ENCODE measurements at regions not wholly inside any gene's neighbourhood (a gene's known extent, or its start where the extent isn't known, plus 50 kb on each side); places are given as distances from the start of the nearest gene placed in this dataset.

DNA sequence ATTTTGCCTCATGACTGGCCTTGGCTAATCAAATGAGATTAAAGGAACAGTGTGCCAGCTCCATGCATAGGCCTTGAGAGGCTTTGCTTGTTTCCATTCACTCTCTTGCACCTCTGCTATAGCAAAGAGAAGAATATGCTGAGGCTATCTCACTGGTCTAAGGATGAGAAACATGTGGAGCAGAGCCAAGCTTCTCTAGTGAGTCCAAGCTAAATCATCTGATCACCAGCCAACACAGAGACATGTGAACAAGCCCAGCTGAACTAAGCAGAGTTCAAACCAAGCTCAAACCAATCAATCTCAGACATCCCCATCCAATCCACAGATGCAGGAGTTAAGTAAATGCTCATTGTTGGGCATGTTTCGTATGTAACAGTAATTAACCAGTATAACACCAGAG, 69.4 kb upstream of the API5 start:
- no peak for FAIRE-seq
- CTCF ChIA-PET: no interaction called here
- Histone ChIP-seq H3K27ac (ENCODE audit: insufficient read depth, low read depth, low read length) (no peak overlapping the region), H3K4me2 (ENCODE audit: insufficient read depth, low read length) (no peak overlapping the region), H3K36me3 (ENCODE audit: control insufficient read depth in 2 of 2, extremely low read depth in 1 of 2, insufficient read depth in 2 of 2, low read length in 2 of 2) (no peaks in the 10 kb centered on the region), H3K27me3 (ENCODE audit: control insufficient read depth in 2 of 2, insufficient read depth in 2 of 2, low read length in 2 of 2) (no peaks in the 10 kb centered on the region), H2AFZ (ENCODE audit: low read depth, low read length) (no peak overlapping the region), H3K9ac (replicated peaks; ENCODE audit: extremely low read depth, insufficient read depth, low read length) (no peak overlapping the region), H4K20me1 (replicated peaks; ENCODE audit: control insufficient read depth, extremely low read depth, insufficient read depth, low read length) (no peaks in the 10 kb centered on the region), H3K9me1 (replicated peaks; ENCODE audit: control insufficient read depth, extremely low read depth, insufficient read depth, low read length) (no peaks in the 10 kb centered on the region), H3K79me2 (ENCODE audit: control insufficient read depth, insufficient read depth, low read length) (no peaks in the 10 kb centered on the region), H3K4me3 (replicated peaks in 1 of 3; ENCODE audit: insufficient read depth in 1 of 3, low read depth in 1 of 3, low read length in 3 of 3) (no peak overlapping the region), H3K4me1 (ENCODE audit: control insufficient read depth, extremely low read depth, insufficient read depth, low read length) (no peaks in the 10 kb centered on the region), H3K9me3 (replicated peaks; ENCODE audit: control insufficient read depth, insufficient read depth, low read length) (no peaks in the 10 kb centered on the region)
- intact Hi-C loops (cut with micrococcal nuclease): no loop called here
- dilution Hi-C loops (cut with MboI; ENCODE audit: extremely low pct_ligation_motif_present, low sequenced_read_pairs): no loop called here
- POLR2A ChIA-PET: no interaction called here
- BruUV-seq (replicated peaks): no TSS peak
- TF ChIP-seq JUN (IDR thresholded peaks at IDR 0.05; ENCODE audit: borderline replicate concordance, insufficient read depth, insufficient read length, low read depth): no peak
- TF ChIP-seq, protein P1, sequence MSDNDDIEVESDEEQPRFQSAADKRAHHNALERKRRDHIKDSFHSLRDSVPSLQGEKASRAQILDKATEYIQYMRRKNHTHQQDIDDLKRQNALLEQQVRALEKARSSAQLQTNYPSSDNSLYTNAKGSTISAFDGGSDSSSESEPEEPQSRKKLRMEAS (IDR thresholded peaks at IDR 0.05; ENCODE audit: insufficient read depth, insufficient read length): no peak
- TF ChIP-seq MYC (IDR thresholded peaks at IDR 0.05; ENCODE audit: low read depth, low read length): no peak
- no peak for TF ChIP-seq GATA2 (IDR thresholded peaks at IDR 0.05; ENCODE audit: insufficient read depth, insufficient read length, low read depth, low read length)
- no peak for TF ChIP-seq POLR2AphosphoS5 (IDR thresholded peaks at IDR 0.05; ENCODE audit: insufficient read depth, low read depth, low read length)
- TF ChIP-seq POLR2A (IDR thresholded peaks at IDR 0.05; ENCODE audit: low read depth, low read length): no peak
- TF ChIP-seq, protein P2, sequence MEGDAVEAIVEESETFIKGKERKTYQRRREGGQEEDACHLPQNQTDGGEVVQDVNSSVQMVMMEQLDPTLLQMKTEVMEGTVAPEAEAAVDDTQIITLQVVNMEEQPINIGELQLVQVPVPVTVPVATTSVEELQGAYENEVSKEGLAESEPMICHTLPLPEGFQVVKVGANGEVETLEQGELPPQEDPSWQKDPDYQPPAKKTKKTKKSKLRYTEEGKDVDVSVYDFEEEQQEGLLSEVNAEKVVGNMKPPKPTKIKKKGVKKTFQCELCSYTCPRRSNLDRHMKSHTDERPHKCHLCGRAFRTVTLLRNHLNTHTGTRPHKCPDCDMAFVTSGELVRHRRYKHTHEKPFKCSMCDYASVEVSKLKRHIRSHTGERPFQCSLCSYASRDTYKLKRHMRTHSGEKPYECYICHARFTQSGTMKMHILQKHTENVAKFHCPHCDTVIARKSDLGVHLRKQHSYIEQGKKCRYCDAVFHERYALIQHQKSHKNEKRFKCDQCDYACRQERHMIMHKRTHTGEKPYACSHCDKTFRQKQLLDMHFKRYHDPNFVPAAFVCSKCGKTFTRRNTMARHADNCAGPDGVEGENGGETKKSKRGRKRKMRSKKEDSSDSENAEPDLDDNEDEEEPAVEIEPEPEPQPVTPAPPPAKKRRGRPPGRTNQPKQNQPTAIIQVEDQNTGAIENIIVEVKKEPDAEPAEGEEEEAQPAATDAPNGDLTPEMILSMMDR (IDR thresholded peaks at IDR 0.05; ENCODE audit: extremely low read depth in 1 of 2, insufficient read depth in 1 of 2, low read depth in 1 of 2, low read length in 2 of 2): no peak
- TF ChIP-seq FOS (IDR thresholded peaks at IDR 0.05; ENCODE audit: borderline replicate concordance, insufficient read depth, low read length): no peak
- TF ChIP-seq EZH2 (IDR thresholded peaks at IDR 0.05; ENCODE audit: borderline replicate concordance, low read depth, low read length, severe bottlenecking): no peak
- no peak for DNase-seq (ENCODE audit: low read depth, low spot score)

All from endothelial cell of umbilical vein (primary cell).